Dedifferentiated amniotic fluid mesenchymal stem cell (primary cell): ENCODE measurements at regions not wholly inside any gene's neighbourhood (a gene's known extent, or its start where the extent isn't known, plus 50 kb on each side); places are given as distances from the start of the nearest gene placed in this dataset.

ENCODE experiments used
- DNase-seq: peaks from one replicate; pipeline ENCODE4 v3.0.0-alpha.2; 2016; ENCODE audit errors: extremely low spot score

DNA sequence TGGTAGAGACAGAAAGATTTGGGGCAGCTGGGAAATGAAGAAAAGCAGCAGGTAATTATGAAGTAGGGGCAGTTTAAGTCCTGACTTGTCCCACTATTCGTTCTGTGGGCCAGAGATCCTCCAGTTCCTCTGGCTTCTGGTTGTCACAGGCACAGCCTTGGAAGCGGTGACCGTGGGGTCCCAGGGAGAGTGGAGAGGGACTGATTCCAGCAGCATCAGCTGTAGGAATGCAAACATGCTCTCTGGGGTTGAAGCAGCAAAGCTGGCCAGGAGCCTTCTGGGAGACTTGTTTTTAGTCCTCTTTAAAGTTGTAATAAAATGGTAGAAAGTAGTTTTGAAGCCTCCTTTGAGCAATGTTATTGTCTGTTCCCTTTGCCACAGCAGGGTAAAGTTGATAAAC, 488.0 kb downstream of the LMO4 start:
- no peak for DNase-seq

DNA sequence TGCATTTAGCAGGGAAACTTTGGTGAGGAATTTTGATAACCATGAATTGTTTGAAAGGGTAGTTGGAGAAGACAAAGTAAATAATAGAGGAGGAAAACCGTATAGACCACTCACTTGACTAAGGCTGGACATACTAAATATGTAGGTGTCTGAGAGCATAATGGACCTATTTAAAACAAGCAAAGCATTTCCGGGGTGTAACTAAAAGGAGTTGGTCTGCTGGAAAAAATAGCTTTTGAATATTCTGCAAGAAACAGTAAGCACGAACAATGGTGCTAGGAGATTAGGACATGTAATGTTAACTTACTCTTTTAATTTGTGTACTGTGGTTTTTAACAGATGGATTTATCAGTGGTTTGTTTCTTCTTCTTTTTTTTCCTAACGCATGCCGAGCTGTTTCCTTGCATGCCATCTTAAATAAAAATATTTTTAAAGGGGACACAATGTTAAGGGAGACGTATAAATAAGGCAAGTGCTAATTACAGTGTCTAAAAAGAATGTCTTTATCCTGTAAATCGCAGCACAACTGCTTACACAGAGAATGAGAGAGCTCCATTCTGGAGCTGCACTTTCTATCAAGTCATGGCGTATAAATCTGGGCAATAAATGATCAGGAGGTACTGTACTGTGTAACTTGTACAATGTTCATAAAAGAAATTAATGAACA, 492.1 kb downstream of the LMO4 start:
- DNase-seq = no peak

DNA sequence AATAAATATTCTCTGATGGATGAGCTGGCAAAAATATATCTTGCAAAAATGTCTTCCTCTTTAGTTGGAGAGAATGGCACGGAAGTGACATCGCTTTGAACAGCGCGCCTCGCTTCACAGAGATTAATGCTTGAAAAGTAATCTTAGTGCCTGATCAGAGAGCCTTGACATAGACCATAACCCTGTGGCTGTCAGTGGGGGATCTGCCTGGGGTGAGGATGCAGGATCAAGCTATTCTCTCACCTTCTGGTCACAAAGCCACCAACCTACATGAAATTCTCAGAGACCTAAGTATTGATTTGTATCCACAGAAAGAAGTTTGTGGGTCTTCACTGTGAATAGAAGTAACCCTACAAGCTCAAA, 492.6 kb downstream of the LMO4 start:
- no peak for DNase-seq

DNA sequence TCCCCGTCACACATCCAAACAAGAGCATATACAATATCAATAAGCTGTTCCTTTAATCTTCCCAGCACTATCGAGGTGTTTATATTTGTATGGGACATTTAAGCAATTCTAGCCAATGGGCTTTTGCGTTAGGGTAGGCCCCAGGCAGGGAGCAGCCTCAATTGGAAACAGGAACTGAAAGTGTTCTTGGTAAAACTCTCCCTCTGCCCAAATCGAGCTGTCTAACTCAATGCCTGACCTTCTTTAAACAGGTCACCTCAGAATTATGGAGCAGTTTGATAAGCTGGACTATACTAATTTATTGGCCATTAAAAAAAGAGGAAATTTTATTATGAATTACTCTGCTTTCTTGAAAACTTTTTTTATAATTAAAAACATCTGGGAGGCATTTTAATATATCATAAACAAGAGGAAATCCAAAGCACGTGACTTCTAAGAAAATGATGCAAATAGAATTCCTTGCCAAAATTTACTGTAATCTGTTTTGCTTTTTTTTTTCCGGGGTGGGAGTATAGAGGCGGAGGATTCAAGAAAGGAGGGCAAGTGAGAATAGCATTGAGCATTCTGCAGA, 498.1 kb downstream of the LMO4 start:
- DNase-seq = peak; percentile 66

DNA sequence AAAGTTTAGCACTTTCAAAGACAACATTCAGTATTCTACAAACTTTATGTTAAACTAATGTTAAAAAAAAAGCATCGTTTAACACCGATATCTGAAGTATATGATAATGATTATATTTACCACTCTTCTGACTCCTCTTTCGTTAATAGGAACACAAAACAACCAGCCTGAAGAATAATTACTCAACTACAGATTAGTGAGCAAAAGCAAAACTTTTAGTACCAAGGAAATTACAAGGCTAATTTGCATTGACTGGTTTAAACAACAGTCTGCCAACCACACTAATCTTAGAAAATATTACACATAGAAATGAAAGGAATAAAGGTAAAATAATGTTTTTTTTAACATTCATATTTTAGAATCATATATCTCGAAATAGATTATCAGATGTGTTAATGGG, 500.7 kb downstream of the LMO4 start:
- no peak for DNase-seq

DNA sequence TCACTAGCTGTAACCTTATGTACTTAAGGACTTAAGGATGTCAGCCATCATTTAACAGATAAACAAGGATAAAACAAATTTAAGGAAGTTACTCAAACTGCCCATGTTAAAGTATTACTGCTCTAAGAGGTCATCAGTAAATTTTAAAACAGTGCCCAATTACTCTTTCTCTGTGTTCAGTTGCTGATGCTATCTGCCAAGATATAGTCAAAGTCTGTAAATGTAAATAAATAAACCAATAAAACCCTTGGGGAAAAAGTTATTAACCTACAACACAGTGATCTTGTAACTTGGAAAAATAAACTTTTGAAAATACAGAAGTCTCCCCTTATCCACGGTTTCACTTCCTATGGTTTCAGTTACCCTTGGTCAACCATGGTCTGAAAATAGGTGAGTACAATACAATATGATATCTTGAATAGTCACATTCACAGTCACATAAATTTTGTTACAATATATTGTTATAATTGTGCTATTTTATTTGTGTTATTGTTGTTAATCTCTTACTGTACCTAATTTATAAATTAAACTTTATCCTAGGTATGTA, 501.8 kb downstream of the LMO4 start:
- DNase-seq = no peak

DNA sequence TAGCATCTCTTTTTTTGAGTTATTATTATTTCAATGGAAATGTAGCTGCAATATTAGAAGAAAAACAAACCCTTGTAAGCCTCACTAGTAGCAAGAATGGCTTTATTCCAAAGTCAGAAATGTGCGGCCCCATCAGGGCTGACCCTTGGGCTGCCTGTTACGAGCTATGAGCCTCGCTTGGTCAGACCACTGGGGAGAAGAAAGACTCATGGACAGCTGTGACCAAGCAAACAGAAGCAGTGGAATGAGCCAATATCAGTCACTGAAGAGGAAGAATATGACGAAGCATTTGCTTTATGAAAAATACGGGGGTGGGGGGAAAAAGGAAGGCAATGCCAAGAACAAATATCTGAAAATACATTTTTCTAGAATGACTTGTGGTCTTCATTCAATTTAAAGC, 504.5 kb downstream of the LMO4 start:
- DNase-seq = no peak

DNA sequence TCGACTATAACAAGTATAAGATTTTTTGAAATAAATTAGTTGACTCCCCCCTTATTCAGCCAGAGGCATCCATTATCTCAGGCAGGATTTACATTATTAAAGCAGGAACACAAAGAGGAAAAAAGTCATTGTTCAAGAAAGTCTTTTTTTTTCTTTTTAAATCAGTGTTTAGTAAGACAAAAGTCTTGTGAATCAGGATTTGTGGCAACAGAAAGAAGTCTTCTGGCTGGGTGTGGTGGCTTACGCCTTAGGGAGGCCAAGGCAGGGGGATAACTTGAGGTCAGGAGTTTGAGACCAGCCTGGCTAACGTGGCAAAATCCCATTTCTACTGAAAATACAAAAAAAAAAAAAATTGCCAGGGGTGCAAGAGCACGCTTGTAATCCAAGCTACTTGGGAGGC, 505.5 kb downstream of the LMO4 start:
- no peak for DNase-seq

DNA sequence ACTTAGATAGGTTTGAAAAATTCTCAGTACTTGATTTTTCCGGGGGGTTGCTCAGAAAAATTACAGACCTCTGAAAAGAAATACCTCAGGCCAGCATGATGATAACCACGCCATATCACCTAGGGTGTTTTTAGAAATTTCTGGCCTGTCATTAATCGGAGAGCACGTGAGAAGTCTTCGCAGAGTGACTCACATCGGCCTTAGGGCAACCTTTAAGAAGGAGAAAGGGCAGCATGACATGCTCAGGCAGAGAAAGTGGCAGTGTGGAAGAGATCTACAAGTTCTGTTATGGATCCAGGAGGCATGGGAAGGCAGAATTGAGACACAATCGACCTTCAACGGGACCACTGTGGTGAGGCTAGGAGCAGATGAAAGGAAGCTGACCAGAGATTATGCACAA, 506.3 kb downstream of the LMO4 start:
- DNase-seq = no peak

DNA sequence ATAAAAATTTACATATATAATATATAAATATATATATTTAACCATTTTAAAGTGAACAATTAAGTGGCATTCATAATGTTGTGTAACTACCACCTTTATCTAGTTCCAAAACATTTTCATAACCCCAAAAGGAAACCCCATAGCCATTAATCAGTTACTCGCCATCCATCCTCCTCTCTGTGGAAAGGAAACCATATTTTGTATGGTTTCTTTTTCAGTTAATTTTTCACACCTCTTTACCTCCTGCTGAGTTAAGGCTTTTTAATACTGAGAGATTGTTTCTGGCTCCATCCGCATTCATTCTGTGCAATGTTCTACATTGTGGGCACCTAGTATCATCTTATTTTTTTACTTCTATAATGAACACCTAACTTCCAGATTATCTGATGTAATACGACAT, 512.1 kb downstream of the LMO4 start:
- no peak for DNase-seq

DNA sequence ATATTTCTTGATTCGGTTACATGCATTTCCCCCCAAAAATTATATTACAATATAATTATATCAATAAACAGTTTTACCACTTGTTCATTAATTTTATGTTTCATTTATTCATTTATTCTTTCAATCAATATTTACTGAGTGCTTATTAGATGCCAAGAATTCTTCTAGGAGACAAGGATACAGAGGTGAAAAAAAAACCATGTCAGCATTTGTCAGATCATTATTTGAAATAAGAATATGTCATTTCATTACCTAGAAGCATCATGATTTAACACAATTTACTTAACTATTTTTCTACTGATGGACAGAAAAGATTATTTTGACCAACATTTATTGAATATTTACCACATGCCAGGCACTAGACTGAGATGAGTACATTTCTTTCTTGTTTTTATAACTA, 512.7 kb downstream of the LMO4 start:
- no peak for DNase-seq

DNA sequence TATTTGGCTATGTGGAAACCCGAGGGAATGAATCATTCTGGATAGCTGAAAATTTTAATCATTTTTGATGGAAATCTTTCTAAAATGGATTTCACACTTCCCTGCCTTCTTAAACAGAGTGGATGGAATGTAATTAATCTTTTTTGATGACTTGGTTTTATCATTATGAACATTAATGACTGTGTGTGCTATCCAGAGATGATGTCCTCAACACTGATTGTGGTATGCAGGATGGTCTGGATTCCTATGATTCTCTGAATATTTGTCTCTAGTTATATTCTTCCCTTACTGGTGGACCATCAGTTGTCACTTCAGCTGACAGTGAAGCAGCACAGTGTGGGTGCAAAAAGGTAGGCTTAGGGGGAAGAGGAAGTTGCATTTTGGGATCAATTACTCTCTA, 513.5 kb downstream of the LMO4 start:
- DNase-seq = no peak

DNA sequence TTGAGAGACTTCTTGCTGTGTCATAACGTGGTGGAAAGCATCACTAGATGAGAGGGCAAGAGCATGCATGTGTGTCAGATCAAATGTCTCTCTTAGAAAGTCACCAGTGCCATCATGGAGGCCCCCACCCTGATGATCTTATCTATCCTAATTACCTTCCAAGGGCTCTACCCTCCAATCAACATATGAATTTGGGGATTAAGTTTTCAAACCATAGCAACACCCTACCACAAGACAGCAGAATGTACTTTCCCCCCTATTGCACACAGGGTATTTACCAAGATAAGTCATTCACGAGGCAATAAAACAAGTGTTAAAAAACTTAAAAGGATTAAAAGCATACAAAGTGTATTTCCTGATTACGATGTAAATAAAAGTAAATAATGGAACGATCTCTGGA, 515.6 kb downstream of the LMO4 start:
- DNase-seq = no peak

DNA sequence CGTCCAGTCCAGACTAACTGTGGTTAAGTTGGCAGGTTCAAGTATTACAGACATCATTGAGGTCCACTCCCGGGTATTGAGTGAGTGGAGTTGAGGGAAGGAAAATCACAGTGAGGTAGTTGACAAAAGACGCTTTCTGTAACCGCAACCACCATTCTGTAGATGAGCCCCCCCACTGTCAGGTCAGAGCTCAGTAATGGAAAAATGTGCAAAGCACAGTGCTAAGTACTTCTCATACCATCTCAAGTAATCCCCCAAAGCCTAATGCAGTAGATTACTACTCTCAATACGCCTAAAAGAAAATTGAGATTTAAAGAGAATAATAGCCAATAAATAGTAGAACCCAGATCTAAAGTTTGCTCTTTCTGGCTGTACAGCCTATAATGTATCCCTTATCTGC, 522.8 kb downstream of the LMO4 start:
- no peak for DNase-seq

DNA sequence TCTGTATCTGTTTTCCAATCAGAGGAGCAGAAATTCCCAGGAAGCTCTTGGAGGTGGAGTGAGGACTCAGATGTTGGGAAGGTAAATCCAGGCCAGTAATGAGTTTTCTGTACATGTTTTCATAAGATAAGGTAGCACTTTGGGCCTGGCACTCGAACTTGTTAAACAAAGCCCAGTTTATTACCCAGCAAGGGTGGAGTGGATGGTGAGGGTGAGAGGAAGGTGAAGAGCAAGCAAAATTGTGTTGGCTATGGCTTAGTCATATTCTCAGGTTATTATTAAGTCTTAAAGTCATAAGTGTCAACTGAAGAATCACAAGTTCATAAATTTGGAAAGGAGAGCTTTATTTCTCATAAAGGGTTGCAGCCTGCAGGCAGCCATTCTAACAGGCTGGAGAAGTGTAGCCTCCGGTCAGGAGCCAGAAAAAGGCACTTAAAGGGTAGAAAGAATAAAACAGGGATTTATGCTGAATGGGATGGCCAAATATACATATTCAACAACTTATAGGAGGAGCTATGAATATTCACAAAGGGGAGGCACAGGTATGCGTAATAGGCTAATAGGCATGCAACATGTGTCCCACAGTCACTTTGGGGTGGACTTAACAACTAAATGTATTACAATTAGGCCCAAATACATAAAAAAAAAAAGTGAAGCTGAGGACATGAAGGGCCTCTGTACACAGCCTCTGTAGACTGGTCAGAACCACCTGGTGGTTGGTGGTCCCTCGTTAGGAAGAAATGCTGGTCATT, 523.9 kb downstream of the LMO4 start:
- no peak for DNase-seq

DNA sequence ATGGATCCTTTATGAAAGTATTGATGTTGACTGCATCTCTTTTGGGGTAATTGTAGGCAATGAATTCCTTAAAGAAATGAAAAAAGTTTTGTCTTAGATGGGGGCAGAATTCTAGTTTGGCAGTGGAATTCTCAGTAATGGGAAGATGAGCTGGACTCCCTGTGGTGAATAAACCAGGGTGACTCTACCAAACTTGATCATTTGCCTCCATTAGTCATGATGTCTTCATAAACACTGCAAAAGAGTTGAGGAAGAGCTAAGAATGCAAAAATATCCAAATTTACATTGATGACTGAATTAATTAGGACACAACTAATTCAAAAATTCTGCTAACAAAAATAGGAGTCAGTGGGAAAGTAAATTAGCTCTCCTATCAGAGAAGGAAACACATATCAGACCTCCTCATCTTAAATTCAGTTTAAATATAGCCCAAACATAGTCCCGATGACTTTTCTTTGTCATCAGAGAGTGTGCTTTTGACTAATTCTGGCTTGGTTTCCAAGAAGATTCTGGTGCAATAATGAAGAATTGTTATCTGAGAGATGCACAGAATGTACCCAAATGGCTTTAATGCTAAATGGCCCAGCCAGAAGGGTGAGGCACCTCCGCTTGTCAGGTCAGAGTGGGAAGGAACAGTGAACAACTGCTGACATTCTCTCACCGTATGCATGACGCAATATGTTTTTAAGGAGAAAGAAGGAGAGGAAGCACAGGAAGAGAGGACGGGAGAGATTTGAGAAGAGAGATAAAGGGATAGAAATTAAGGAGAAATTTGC, 525.1 kb downstream of the LMO4 start:
- DNase-seq = no peak

DNA sequence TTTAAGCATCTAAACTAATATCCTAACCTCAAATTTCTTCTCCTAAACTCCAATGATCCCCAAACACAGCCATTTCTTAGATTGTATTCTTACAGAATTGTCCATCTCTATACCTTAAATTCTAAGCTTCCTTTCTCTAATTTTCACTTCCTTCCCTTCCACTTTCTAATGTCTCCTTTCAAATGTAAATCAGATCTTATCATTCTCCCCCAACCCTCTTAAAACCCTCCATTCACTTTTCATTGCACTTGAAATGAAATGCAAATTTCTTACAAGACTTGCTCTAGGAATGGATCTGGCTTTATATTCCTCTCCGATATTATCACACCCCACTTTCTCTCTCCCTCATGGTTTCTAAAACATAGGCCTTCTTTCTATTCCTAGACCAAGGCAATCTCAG, 534.6 kb downstream of the LMO4 start:
- no peak for DNase-seq

DNA sequence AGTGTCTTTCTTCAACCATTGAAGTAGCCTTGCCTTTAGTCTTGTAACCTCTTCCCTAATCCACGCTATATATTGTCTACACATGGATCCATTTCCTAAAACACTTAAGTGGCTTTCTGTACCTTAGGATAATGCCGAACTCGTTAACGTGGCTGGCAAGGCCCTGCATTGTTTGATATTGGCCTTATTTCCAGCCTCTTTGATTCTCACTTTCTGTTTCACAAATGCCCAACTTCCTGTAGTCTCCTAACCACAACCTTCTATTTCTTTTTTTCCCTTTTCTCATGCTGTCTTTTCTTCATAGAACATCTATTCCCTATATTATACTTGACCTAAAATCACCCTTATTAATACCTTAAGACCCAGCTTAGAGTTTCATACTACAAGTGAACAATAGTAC, 536.0 kb downstream of the LMO4 start:
- no peak for DNase-seq

DNA sequence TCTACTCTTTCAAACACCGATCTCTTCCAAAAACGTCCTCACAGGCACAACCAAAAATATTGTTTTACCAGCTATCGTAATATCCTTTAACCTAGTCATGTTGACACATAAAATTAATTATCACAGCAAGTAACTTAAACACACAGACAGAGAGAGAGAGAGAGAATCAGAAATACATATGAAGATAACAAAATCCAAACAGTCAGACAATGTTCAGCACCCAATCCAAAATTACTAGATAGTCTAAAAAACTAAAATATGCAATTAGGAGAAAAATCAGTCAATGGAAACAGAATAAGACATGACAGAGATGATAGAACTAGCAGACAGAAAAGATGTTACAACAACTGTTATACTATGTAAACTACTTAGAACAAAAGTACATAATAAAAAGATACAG, 537.7 kb downstream of the LMO4 start:
- DNase-seq = no peak

DNA sequence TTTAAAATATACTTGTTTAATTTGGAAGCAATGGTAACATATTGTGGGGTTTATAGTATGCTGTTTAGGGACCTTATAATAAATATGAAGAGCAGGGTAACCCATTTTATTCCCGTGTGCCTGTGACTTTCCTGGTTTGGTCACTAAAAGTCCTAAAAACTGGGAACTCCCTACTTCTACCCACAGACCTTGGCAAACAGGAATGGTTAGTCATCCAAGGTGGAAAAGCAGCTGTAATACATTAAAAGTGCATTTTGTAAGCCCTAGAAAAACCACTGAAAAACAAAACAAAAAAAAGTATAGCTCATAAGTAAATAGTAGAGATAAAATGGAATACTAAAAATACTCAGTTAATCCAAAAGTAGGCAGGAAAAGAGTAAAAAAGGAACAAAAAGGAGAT, 538.9 kb downstream of the LMO4 start:
- no peak for DNase-seq

DNA sequence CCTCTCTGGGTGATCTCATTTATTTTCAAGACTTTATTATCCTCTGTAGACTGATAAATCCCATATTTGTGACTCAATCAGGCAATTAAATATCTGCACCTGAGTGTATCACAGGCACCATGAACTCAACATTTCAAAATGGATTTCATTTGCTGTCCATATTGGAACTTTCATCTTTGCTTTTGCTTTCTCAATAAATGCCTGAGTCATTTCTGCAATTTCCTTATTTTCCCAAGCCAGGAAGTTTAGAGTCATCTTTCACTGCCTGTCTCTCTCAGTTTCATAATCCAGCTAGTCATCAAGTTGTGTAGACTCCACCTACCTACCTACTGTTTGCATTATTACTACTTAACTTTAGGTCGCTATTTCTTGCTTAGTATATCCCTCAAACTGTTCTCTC, 540.9 kb downstream of the LMO4 start:
- no peak for DNase-seq

DNA sequence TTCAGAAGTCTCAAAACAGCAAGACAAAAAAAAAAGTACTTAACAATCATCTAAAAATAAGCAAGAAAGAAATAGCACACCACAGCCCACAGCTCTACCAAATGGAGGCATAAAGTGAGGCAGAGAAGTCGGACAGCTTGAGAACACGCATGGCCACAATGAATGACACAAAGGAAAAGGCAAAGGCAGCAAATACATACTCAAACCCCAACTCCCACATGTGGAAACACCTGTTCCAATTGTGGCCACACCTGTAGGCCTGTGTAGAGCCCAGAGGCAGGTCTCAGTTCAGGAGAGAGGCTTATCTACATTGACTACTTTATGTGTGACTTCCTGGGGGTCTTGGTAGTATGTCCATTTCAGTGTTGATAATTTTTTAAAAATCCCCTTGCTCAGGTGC, 543.5 kb downstream of the LMO4 start:
- no peak for DNase-seq

DNA sequence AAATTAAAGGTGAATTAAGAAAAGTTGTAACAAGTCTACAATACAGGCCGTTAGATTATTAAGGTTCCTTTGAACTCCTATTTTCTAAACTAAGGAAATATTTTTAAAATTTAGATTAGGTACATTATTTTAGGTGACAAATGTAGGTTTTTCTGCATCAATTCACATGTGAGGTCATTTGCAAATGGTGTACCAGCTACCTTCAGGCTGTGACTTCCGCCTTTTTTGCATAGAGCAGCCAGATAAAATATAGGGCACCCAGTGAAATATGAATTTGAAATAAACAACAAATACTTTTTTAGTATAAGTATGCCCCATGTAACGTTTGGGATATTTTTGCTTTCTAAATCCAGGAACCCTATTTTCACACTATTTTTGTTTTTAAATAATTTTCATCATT, 544.0 kb downstream of the LMO4 start:
- no peak for DNase-seq
